Renal cortex interstitium (tissue), 11 donors: ENCODE measurements at regions not wholly inside any gene's neighbourhood (a gene's known extent, or its start where the extent isn't known, plus 50 kb on each side); places are given as distances from the start of the nearest gene placed in this dataset.

Experiments used
- DNase-seq, 11 donors: peaks; one replicate each; pipeline ENCODE4 v3.0.0-alpha.2; 2013; ENCODE audit warnings: low read depth in 9 of 11, low spot score in 4 of 11; ENCODE audit errors: extremely low read depth in 1 of 11

GRCh38 chr12:115024531-115024930 lies 340.6 kb upstream of the TBX3 start:
- no peak for DNase-seq

DNA sequence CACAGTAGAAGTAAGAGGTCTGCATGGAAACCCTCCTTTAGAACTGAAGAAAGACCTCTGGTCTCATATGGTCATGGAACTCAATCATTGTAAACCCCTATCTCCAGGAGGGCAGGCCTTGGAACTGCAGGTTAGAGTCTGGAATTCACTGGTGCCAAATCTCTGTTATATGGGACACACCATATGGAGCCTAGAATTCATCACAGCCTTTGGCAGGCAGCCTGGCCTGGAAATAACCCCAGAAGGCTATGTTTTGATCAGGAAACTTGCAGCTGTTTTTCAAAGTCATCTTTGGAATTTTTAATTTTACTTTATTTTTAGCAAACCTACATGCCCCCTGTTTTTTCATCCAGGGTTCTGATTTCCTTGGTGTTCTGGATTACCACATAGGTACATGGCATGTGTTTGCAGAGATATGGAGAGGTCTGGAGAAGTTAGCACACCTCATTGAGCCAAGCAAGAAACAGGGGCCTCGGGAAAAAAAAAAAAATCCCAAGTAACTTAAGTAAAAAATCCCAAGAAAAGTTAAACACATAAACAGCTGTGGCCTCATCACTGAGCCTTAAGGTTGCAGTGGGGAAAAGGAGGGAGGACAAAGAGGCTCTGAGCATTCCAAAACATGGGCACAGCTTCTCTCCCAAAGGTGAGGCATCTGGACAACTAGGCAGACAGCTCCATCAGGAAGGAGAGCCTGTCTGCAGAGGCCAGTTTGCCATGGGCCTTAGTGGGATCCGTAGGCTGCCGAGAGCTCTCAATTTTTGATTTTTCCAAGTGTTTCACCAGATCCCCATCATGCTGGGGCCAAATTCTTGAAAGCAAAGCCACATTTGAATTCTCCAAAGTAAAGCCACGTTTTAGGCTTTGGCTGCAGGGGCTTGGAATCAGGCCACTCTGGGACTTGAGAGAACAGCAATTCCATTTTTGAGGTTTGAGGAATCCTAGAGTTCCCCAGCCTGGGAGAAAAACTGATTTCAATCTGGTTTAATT lies 339.6 kb upstream of the TBX3 start:
- DNase-seq, result peak in 8 of 11 donors; percentile 29 to 67 (median 55)

DNA sequence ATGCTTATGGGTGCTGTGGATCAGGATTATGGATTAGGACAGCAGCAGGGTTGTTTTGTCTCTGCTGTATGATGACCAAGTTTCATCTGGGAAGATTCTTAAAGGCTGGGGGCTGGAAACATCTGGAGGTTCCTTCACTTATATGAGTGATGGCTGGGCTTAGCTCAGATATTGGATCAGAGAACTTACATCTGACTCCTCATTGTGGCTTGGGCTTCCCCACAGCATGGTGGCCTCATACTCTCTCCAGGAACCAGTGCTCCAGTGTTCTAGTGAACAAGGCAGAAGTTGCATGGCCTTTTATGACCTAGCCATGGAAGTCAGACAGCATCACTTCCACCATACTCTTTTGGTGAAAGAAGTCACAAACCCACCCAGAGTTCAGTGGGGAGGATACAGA lies 336.1 kb upstream of the TBX3 start:
- no peak for DNase-seq

GRCh38 chr12:115017346-115017745 lies 333.4 kb upstream of the TBX3 start:
- no peak for DNase-seq

DNA sequence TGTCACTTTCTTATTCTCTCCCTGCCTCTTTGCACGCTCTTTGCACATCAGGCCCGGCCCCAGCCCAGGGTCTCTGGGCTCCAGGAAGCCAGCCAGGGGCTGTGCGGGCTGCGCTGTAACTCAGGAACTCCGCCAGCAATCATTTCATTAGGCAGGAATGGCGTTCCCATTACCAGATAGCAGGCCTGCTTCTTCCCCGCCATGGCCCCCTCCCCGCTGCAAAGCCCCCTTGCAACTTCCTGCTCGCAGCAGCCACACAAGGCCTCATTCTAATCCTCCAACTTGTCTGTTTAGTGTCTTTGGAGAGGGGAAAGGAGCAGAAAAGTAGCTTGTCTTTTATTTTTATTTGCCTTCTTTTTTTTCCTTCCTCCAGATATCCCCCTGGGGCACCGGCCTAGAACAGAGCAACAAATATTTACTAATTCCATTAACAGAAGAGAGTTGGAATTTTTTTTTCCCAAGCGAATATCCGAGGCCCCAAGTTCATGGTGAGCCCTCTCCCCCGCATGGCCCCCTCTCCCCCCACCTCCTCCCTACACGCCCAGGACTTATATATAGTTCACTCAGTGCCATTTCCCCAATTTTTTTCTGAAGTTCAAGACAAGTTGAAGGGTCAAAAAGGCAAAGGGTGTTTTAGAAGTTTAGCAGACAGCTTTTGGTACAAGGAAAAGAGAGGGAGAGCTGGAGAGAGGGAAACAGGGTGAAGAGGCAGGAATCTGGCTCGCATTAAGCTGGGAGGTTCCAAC lies 329.4 kb upstream of the TBX3 start:
- peak; percentile 48 to 88 (median 70) for DNase-seq

DNA sequence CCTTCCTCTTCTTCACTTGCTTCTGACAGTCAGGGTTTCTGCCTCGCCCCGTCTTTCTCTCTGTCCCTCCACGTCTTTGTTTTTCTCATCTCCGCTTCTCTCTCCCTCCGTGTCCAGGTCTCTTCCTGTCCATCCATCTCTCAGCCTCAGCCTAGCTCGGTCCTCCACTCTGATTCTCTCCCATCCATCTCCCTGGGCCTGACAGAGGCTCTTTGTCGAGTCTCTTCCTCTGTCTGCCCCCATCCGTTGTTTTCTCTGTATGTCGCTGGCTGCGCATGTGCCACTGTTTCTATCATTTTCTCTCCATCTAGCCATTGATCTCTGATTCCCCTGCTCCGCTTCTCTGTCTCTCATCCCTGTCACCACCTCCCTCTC lies 328.9 kb upstream of the TBX3 start:
- DNase-seq, result no peak

DNA sequence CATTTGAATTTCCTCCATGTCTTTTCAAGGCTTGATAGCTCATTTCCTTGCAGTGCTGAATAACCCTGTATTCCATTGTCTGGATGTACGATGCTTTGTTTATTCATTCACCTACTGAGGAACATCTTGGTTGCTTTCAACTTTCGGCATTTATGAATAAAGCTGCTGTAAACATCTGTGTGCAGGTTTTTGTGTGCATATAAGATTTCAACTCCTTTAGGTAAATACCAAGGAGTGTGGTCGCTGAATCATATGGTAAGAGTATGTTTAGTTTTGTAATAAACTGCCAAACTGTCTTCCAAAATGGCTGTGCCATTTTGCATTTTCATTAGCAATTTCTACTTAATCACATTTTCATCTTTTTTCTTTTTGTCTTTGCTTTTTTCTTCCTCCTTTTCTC lies 327.7 kb upstream of the TBX3 start:
- DNase-seq, result no peak

GRCh38 chr12:115010324-115010995 lies 326.5 kb upstream of the TBX3 start:
- DNase-seq, result no peak

DNA sequence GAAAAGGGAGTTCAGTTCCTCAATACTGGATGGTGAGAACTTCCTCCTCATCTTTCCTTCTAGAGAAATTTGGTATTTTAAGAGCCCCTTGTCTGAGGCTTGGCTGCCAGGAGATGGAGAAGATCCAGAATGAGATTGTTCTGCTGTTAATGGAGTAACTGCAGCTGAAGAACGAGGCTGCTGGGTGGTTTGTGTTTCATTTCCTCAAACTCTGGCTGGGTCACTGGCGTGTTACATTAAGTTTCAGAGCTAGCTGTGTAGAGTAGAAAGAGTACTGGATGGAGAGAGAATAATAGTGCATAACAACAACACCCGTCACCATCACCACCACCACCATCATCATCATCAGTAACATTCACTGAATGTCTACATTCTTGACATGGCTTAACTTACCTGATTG lies 325.0 kb upstream of the TBX3 start:
- no peak for DNase-seq

- DNase-seq, result no peak
These were observed 320.6 kb upstream of the TBX3 start for GRCh38 chr12:115004470-115005146.

GRCh38 chr12:115002434-115002833 lies 318.5 kb upstream of the TBX3 start:
- DNase-seq, result no peak

DNA sequence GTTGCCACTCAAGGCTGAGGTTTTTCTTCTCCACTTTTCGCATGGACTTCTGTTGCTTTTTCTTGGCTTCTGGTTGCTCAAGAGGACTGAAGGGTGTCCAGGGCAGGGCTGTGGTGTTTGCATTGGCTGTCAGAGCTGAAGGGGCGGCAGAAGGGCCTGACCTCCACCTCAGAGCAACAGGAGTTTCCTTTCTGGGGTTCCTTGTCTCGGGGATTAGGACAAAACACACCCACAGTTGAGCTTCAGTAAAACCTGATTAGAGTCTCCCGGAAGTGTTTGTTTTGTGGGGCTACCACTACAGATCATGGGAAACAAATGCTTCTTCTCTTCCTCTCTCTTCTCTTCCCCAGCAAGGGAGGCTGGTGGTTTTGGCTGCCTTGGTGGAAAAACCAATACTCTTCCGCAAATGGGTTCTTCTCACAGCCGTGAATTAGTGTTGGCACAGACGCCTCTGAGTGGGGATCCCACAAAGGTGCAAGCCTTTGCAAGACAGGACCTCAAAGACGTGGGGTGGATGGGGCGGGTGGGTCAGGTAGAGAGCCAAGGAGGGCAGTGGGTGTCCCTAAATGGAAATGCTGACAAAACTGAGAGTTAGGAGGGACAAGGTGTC lies 317.7 kb upstream of the TBX3 start:
- no peak for DNase-seq

GRCh38 chr12:115000038-115000437 lies 316.1 kb upstream of the TBX3 start:
- DNase-seq, result no peak

- no peak for DNase-seq
These were observed 314.8 kb upstream of the TBX3 start for GRCh38 chr12:114998750-114999128.

- no peak for DNase-seq
These were observed 314.3 kb upstream of the TBX3 start for GRCh38 chr12:114998118-114998749.

DNA sequence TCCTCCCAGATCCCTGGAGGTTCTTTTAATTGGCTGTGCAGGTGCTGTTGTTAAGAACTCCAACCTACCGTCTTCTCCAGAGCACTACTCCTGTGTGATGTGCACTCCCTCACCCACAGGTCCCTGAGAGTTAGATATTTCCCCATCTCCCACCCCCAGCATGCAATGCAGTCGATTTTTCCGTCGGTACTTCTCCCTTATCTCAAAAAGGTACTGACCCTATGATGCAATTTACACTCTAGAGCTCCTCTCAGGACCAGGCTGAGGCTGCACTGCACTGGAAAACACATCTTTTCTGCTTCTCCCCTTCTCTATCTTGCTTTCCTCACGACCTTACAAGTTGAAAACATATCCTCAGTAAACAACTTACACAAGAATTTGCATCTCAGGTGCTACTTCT lies 312.4 kb upstream of the TBX3 start:
- no peak for DNase-seq

DNA sequence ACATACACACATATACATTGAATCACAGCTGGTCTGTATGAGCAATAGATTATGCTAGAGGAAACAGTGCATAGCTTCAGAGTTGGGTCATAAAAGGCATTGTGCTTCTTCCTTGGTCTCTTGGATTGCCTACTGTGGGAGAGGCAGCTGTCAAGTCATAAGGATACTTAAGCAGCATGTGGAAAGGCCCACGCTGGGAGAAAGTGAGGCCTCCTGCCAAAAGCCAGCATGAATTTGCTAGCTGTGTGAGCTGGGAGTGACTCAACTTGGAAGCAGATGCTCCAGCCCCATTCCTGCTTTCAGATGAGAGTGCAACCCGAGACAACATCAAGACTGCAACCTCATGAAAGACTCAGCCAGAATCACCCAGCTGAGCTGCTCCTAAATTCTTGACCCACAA lies 311.9 kb upstream of the TBX3 start:
- DNase-seq, result no peak

GRCh38 chr12:114993165-114993564 lies 309.2 kb upstream of the TBX3 start:
- DNase-seq, result no peak
